GM23248 (cell line): ENCODE measurements at regions not wholly inside any gene's neighbourhood (a gene's known extent, or its start where the extent isn't known, plus 50 kb on each side); places are given as distances from the start of the nearest gene placed in this dataset.

ENCODE experiments used
- EZH2 ChIP-seq: fragments of 200-600 bp; sonication (generic); IDR thresholded peaks from 2 replicates; pipeline ENCODE4 v1.6.1; 2018; ENCODE audit warnings: antibody characterized with exemption, mild to moderate bottlenecking; ENCODE audit not compliant: insufficient read depth, poor library complexity, severe bottlenecking
- EZH2phosphoT487 ChIP-seq: fragments of 200-600 bp; sonication (generic); IDR thresholded peaks from 2 replicates; pipeline ENCODE4 v1.6.1; 2018; ENCODE audit warnings: antibody characterized with exemption, moderate library complexity, mild to moderate bottlenecking, low read depth; ENCODE audit not compliant: insufficient read depth

- TF ChIP-seq EZH2phosphoT487 (no peak), EZH2 (no peak)
Measured at GRCh38 chr1:29835874-29836273, 599.6 kb downstream of the PTPRU start.
